ENCODE measurements at regions not wholly inside any gene's neighbourhood (a gene's known extent, or its start where the extent isn't known, plus 50 kb on each side); places are given as distances from the start of the nearest gene placed in this dataset.
A peak's percentile ranks its signal among the peaks of the same experiment; 100 is the strongest.

- Histone ChIP-seq H3K27me3 (ENCODE audit: low read depth) (no peaks in the 10 kb centered on the region; the same call in 1 of the 2 replicates), H3K36me3 (replicated peaks) (no peaks in the 10 kb centered on the region), H3K4me1 (no peaks in the 10 kb centered on the region), H3K4me3 (no peak overlapping the region), H3K9me3 (peaks cover 3% of the 10 kb centered on the region)
- no peak for DNase-seq (ENCODE audit: low spot score in 2 of 2)
- in situ Hi-C loops (cut with MboI; ENCODE audit: low sequenced_read_pairs): no loop called here
These were observed 180.3 kb upstream of the GATB start for GRCh38 chr4:151940926-151941617.

GRCh38 chr4:151940291-151940690 lies 179.5 kb upstream of the GATB start:
- no peaks in the 10 kb centered on the region; the same call in 1 of the 2 replicates for H3K27me3 ChIP-seq (ENCODE audit: low read depth)
- in situ Hi-C loops (cut with MboI; ENCODE audit: low sequenced_read_pairs): no loop called here
- H3K9me3 ChIP-seq: no peaks in the 10 kb centered on the region; the same call in 1 of the 2 replicates
- no peak for DNase-seq (ENCODE audit: low spot score in 2 of 2)
- no peaks in the 10 kb centered on the region for H3K36me3 ChIP-seq (replicated peaks)
- no peak overlapping the region for H3K4me3 ChIP-seq
- H3K4me1 ChIP-seq: no peaks in the 10 kb centered on the region

- Histone ChIP-seq H3K36me3 (replicated peaks) (no peaks in the 10 kb centered on the region), H3K4me1 (no peaks in the 10 kb centered on the region), H3K4me3 (no peak overlapping the region), H3K9me3 (no peaks in the 10 kb centered on the region; the same call in 1 of the 2 replicates), H3K27me3 (ENCODE audit: low read depth) (no peaks in the 10 kb centered on the region; the same call in 1 of the 2 replicates)
- in situ Hi-C loops (cut with MboI; ENCODE audit: low sequenced_read_pairs): no loop called here
- no peak for DNase-seq (ENCODE audit: low spot score in 2 of 2)
These were observed 178.9 kb upstream of the GATB start for GRCh38 chr4:151939670-151940069.

- Histone ChIP-seq H3K36me3 (replicated peaks) (no peaks in the 10 kb centered on the region), H3K4me3 (no peak overlapping the region), H3K9me3 (no peaks in the 10 kb centered on the region; the same call in 1 of the 2 replicates), H3K4me1 (no peaks in the 10 kb centered on the region), H3K27me3 (ENCODE audit: low read depth) (no peaks in the 10 kb centered on the region; the same call in 1 of the 2 replicates)
- in situ Hi-C loops (cut with MboI; ENCODE audit: low sequenced_read_pairs): no loop called here
- DNase-seq (ENCODE audit: low spot score in 2 of 2): no peak
These were observed 174.6 kb upstream of the GATB start for GRCh38 chr4:151935411-151935810.

GRCh38 chr4:151934766-151935165 lies 174.0 kb upstream of the GATB start:
- H3K9me3 ChIP-seq: no peaks in the 10 kb centered on the region; the same call in 1 of the 2 replicates
- no peak for DNase-seq (ENCODE audit: low spot score in 2 of 2)
- no peaks in the 10 kb centered on the region; the same call in 1 of the 2 replicates for H3K27me3 ChIP-seq (ENCODE audit: low read depth)
- H3K4me1 ChIP-seq: no peaks in the 10 kb centered on the region
- no peaks in the 10 kb centered on the region for H3K36me3 ChIP-seq (replicated peaks)
- H3K4me3 ChIP-seq: no peak overlapping the region
- in situ Hi-C loops (cut with MboI; ENCODE audit: low sequenced_read_pairs): no loop called here

- in situ Hi-C loops (cut with MboI; ENCODE audit: low sequenced_read_pairs): no loop called here
- H3K36me3 ChIP-seq (replicated peaks): no peaks in the 10 kb centered on the region
- no peak for DNase-seq (ENCODE audit: low spot score in 2 of 2)
- no peak overlapping the region for H3K4me3 ChIP-seq
- H3K27me3 ChIP-seq (ENCODE audit: low read depth): no peaks in the 10 kb centered on the region; the same call in 1 of the 2 replicates
- H3K9me3 ChIP-seq: no peaks in the 10 kb centered on the region; the same call in 1 of the 2 replicates
- no peaks in the 10 kb centered on the region for H3K4me1 ChIP-seq
These were observed 172.5 kb upstream of the GATB start for GRCh38 chr4:151933122-151933827.

- Histone ChIP-seq H3K4me1 (no peaks in the 10 kb centered on the region), H3K4me3 (no peak overlapping the region), H3K27me3 (ENCODE audit: low read depth) (no peaks in the 10 kb centered on the region; the same call in 1 of the 2 replicates), H3K36me3 (replicated peaks) (no peaks in the 10 kb centered on the region), H3K9me3 (no peaks in the 10 kb centered on the region; the same call in 1 of the 2 replicates)
- in situ Hi-C loops (cut with MboI; ENCODE audit: low sequenced_read_pairs): no loop called here
- DNase-seq (ENCODE audit: low spot score in 2 of 2): peak; percentile 27 to 66
These were observed 170.8 kb upstream of the GATB start for GRCh38 chr4:151931563-151931962.

- Histone ChIP-seq H3K4me3 (no peak overlapping the region), H3K27me3 (ENCODE audit: low read depth) (no peaks in the 10 kb centered on the region), H3K4me1 (no peaks in the 10 kb centered on the region), H3K36me3 (replicated peaks) (no peaks in the 10 kb centered on the region), H3K9me3 (no peaks in the 10 kb centered on the region)
- in situ Hi-C loops (cut with MboI; ENCODE audit: low sequenced_read_pairs): no loop called here
- DNase-seq (ENCODE audit: low spot score in 2 of 2): no peak
These were observed 169.6 kb upstream of the GATB start for GRCh38 chr4:151930372-151930771.

GRCh38 chr4:151928112-151928511 lies 167.3 kb upstream of the GATB start:
- no peak overlapping the region for H3K4me3 ChIP-seq
- no peaks in the 10 kb centered on the region for H3K4me1 ChIP-seq
- no peak for DNase-seq (ENCODE audit: low spot score in 2 of 2)
- in situ Hi-C loops (cut with MboI; ENCODE audit: low sequenced_read_pairs): no loop called here
- no peaks in the 10 kb centered on the region for H3K36me3 ChIP-seq (replicated peaks)
- no peaks in the 10 kb centered on the region for H3K9me3 ChIP-seq
- no peaks in the 10 kb centered on the region for H3K27me3 ChIP-seq (ENCODE audit: low read depth)

- H3K4me1 ChIP-seq: no peaks in the 10 kb centered on the region
- no peaks in the 10 kb centered on the region for H3K9me3 ChIP-seq
- no peak overlapping the region for H3K4me3 ChIP-seq
- H3K36me3 ChIP-seq (replicated peaks): no peaks in the 10 kb centered on the region
- no peak for DNase-seq (ENCODE audit: low spot score in 2 of 2)
- in situ Hi-C loops (cut with MboI; ENCODE audit: low sequenced_read_pairs): no loop called here
- H3K27me3 ChIP-seq (ENCODE audit: low read depth): no peaks in the 10 kb centered on the region
These were observed 162.0 kb upstream of the GATB start for GRCh38 chr4:151922811-151923210.

- no peaks in the 10 kb centered on the region for H3K27me3 ChIP-seq (ENCODE audit: low read depth)
- H3K4me3 ChIP-seq: no peak overlapping the region
- no peaks in the 10 kb centered on the region for H3K9me3 ChIP-seq
- no peak for DNase-seq (ENCODE audit: low spot score in 2 of 2)
- in situ Hi-C loops (cut with MboI; ENCODE audit: low sequenced_read_pairs): no loop called here
- no peaks in the 10 kb centered on the region for H3K36me3 ChIP-seq (replicated peaks)
- H3K4me1 ChIP-seq: no peaks in the 10 kb centered on the region
These were observed 161.5 kb upstream of the GATB start for GRCh38 chr4:151922306-151922705.

- in situ Hi-C loops (cut with MboI; ENCODE audit: low sequenced_read_pairs): no loop called here
- H3K4me1 ChIP-seq: no peaks in the 10 kb centered on the region
- no peaks in the 10 kb centered on the region for H3K27me3 ChIP-seq (ENCODE audit: low read depth)
- H3K36me3 ChIP-seq (replicated peaks): no peaks in the 10 kb centered on the region
- H3K9me3 ChIP-seq: no peaks in the 10 kb centered on the region
- no peak for DNase-seq (ENCODE audit: low spot score in 2 of 2)
- H3K4me3 ChIP-seq: no peak overlapping the region
These were observed 161.0 kb upstream of the GATB start for GRCh38 chr4:151921811-151922210.

- no peak overlapping the region for H3K4me3 ChIP-seq
- DNase-seq (ENCODE audit: low spot score in 2 of 2): no peak
- in situ Hi-C loops (cut with MboI; ENCODE audit: low sequenced_read_pairs): no loop called here
- H3K27me3 ChIP-seq (ENCODE audit: low read depth): no peaks in the 10 kb centered on the region
- H3K36me3 ChIP-seq (replicated peaks): no peaks in the 10 kb centered on the region
- no peaks in the 10 kb centered on the region for H3K9me3 ChIP-seq
- H3K4me1 ChIP-seq: no peaks in the 10 kb centered on the region
These were observed 160.6 kb upstream of the GATB start for GRCh38 chr4:151921386-151921785.

GRCh38 chr4:151917145-151917734 lies 156.4 kb upstream of the GATB start:
- Histone ChIP-seq H3K36me3 (replicated peaks) (no peaks in the 10 kb centered on the region), H3K4me3 (no peak overlapping the region), H3K9me3 (no peaks in the 10 kb centered on the region), H3K4me1 (no peaks in the 10 kb centered on the region), H3K27me3 (ENCODE audit: low read depth) (no peaks in the 10 kb centered on the region)
- DNase-seq (ENCODE audit: low spot score in 2 of 2): no peak
- in situ Hi-C loops (cut with MboI; ENCODE audit: low sequenced_read_pairs): no loop called here
